GM12878 (cell line): ENCODE measurements at regions not wholly inside any gene's neighbourhood (a gene's known extent, or its start where the extent isn't known, plus 50 kb on each side); places are given as distances from the start of the nearest gene placed in this dataset.

ENCODE experiments used
- ATAC-seq: fragments of 200-7000 bp; cut with Tn5 transposase; 3 replicates; pipeline ENCODE4 v1.9.1; 2020; ENCODE audit warnings: mild to moderate bottlenecking, moderate library complexity
- BruUV-seq: library from RNA; stranded (reverse); fragments of 400-500 nt; replicated peaks from 2 replicates; lab custom pipeline; 2021; lab: Mats Ljungman, UMichigan
- CTCF ChIA-PET: fragments of 300-600 bp; sonication (Branson Sonifier 250); formaldehyde crosslinking; extraction: SDS; loops from one replicate; lab custom pipeline; 2021; ENCODE audit warnings: inconsistent platforms; lab: Yijun Ruan, JAX
- POLR2A ChIA-PET: fragments of 350-600 bp; formaldehyde crosslinking; extraction: SDS; loops from one replicate; lab custom pipeline; 2021; ENCODE audit warnings: inconsistent platforms; lab: Charles Lee
- RAD21 ChIA-PET: fragments of 300-600 bp; sonication (Branson Sonifier 250); formaldehyde crosslinking; loops from one replicate; lab custom pipeline; 2023; ENCODE audit warnings: antibody characterized with exemption; ENCODE audit not compliant: unreplicated experiment; lab: Charles Lee
- SMC1A ChIA-PET: fragments of 300-600 bp; sonication (Branson Sonifier 250); formaldehyde crosslinking; loops from one replicate; lab custom pipeline; 2023; ENCODE audit not compliant: unreplicated experiment, uncharacterized antibody; lab: Charles Lee
- DNase-seq: peaks from one replicate; pipeline ENCODE4 v3.0.0-alpha.2; 2011; ENCODE audit warnings: low read depth, low spot score
- FAIRE-seq: peaks from 3 replicates; lab custom pipeline; 2011; peaks lifted over from hg19 to GRCh38; lab: Jason Lieb, UNC
- H2AFZ ChIP-seq: 2 replicates; pipeline ENCODE4 v1.6.0; 2011; ENCODE audit warnings: low read depth, low read length, control low read depth; ENCODE audit not compliant: control insufficient read depth
- H3K27ac ChIP-seq: 2 replicates; pipeline ENCODE4 v1.5.1; 2011; ENCODE audit warnings: control low read depth; ENCODE audit not compliant: control insufficient read depth, insufficient read depth
- H3K27me3 ChIP-seq, 2 experiments: replicated peaks in 1 of 2; 2 replicates each; pipeline versions ENCODE4 v1.6.0 to v1.6.1; 2011; ENCODE audit warnings: low read length in 1 of 2; ENCODE audit not compliant: control insufficient read depth in 2 of 2, insufficient read depth in 2 of 2
- H3K36me3 ChIP-seq, 2 experiments: 2 replicates each; pipeline ENCODE4 v1.5.1; 2011; ENCODE audit warnings: low read length in 1 of 2; ENCODE audit not compliant: control insufficient read depth in 2 of 2, insufficient read depth in 2 of 2
- H3K4me1 ChIP-seq: 2 replicates; pipeline ENCODE4 v1.6.1; 2011; ENCODE audit warnings: mild to moderate bottlenecking, low read length, moderate library complexity, mixed read lengths; ENCODE audit not compliant: control insufficient read depth, insufficient read depth
- H3K4me2 ChIP-seq: 2 replicates; pipeline ENCODE4 v1.6.0; 2011; ENCODE audit warnings: control low read depth; ENCODE audit not compliant: control insufficient read depth, insufficient read depth
- H3K4me3 ChIP-seq: fragments of 200-600 bp; sonication (generic); 2 replicates; pipeline ENCODE4 v1.5.1; 2016
- H3K79me2 ChIP-seq: 2 replicates; pipeline ENCODE4 v1.6.0; 2011; ENCODE audit warnings: low read length; ENCODE audit not compliant: control insufficient read depth, insufficient read depth
- H3K9ac ChIP-seq: 2 replicates; pipeline ENCODE4 v1.8.0; 2011; ENCODE audit warnings: low read length, control low read depth, mixed read lengths; ENCODE audit not compliant: control insufficient read depth, insufficient read depth
- H3K9me3 ChIP-seq: replicated peaks from 3 replicates; pipeline ENCODE4 v1.5.1; 2011; ENCODE audit warnings: mild to moderate bottlenecking, low read length; ENCODE audit not compliant: control insufficient read depth, insufficient read depth
- H4K20me1 ChIP-seq: 2 replicates; pipeline ENCODE4 v1.6.0; 2011; ENCODE audit not compliant: control insufficient read depth, insufficient read depth
- CBX3 ChIP-seq: fragments of 200-600 bp; sonication (generic); IDR thresholded peaks from 2 replicates; pipeline ENCODE4 v1.6.1; 2016; ENCODE audit warnings: low read depth, borderline replicate concordance
- E4F1 ChIP-seq: fragments of 450-650 bp; IDR thresholded peaks from 2 replicates; pipeline ENCODE4 v1.6.1; 2018; ENCODE audit warnings: borderline replicate concordance, mild to moderate bottlenecking; ENCODE audit not compliant: partially characterized antibody
- EZH2 ChIP-seq: IDR thresholded peaks from 2 replicates; pipeline ENCODE4 v1.6.1; 2012; ENCODE audit warnings: low read depth, mild to moderate bottlenecking, control low read depth, inconsistent platforms, low read length, borderline replicate concordance; ENCODE audit not compliant: control insufficient read depth
- MTA2 ChIP-seq: fragments of 450-650 bp; IDR thresholded peaks from 2 replicates; pipeline ENCODE4 v1.6.1; 2016; ENCODE audit warnings: low read depth, mild to moderate bottlenecking, moderate library complexity
- NFIC ChIP-seq: IDR thresholded peaks from 2 replicates; pipeline ENCODE4 v1.6.1; 2012; ENCODE audit warnings: low read depth, mild to moderate bottlenecking, inconsistent platforms, low read length, moderate library complexity
- NFXL1 ChIP-seq: fragments of 450-650 bp; IDR thresholded peaks from 2 replicates; pipeline ENCODE4 v1.6.1; 2017; ENCODE audit warnings: antibody characterized with exemption, mild to moderate bottlenecking, borderline replicate concordance
- NR2C1 ChIP-seq: fragments of 450-650 bp; IDR thresholded peaks from 2 replicates; pipeline ENCODE4 v1.6.1; 2017; ENCODE audit warnings: antibody characterized with exemption, mild to moderate bottlenecking, moderate library complexity
- PML ChIP-seq: IDR thresholded peaks from 2 replicates; pipeline ENCODE4 v1.6.1; 2012; ENCODE audit warnings: low read length, inconsistent platforms
- RAD21 ChIP-seq: IDR thresholded peaks from 2 replicates; pipeline ENCODE4 v1.6.1; 2011; ENCODE audit warnings: mild to moderate bottlenecking, low read depth, low read length, moderate library complexity; ENCODE audit not compliant: insufficient read depth
- TCF12 ChIP-seq: IDR thresholded peaks from 2 replicates; pipeline ENCODE4 v1.6.1; 2011; ENCODE audit warnings: low read depth, mild to moderate bottlenecking, low read length
- TCF7 ChIP-seq: IDR thresholded peaks from 2 replicates; pipeline ENCODE4 v1.6.1; 2014; ENCODE audit warnings: antibody characterized with exemption, borderline replicate concordance
- ZNF217 ChIP-seq: fragments of 450-650 bp; IDR thresholded peaks from 2 replicates; pipeline ENCODE4 v1.6.1; 2017; ENCODE audit warnings: antibody characterized with exemption, mild to moderate bottlenecking
- ZZZ3 ChIP-seq: IDR thresholded peaks from 2 replicates; pipeline ENCODE4 v1.6.1; 2011; ENCODE audit warnings: low read depth; ENCODE audit not compliant: control insufficient read depth, insufficient read length
- WGBS: methylation state at CpG from one replicate; pipeline ENCODE4 v1.1.6; 2016; ENCODE audit warnings: low lambda C conversion rate; ENCODE audit not compliant: insufficient replicate concordance, insufficient coverage; ENCODE audit errors: missing lambda C conversion rate; 5-methylcytosine and 5-hydroxymethylcytosine counted together
- in situ Hi-C: fragments of 300-500 bp; cut with MboI; formaldehyde crosslinking; loops from 9 replicates; pipeline ENCODE4 v1.14.3; 2018; ENCODE audit warnings: mixed read lengths
- intact Hi-C: fragments of 100-400 bp; cut with micrococcal nuclease; formaldehyde crosslinking; loops from one replicate; pipeline ENCODE4 v1.14.2; 2022; ENCODE audit not compliant: unreplicated experiment
- TF ChIP-seq, protein P1 (sequence below): IDR thresholded peaks from 2 replicates; pipeline ENCODE4 v1.6.1; 2012; ENCODE audit warnings: low read depth, low read length, improper control_type of control experiment
- TF ChIP-seq, protein P2 (sequence below): IDR thresholded peaks from 2 replicates; pipeline ENCODE4 v1.6.1; 2012; ENCODE audit warnings: mild to moderate bottlenecking, low read depth, low read length
- TF ChIP-seq, protein P3 (sequence below): IDR thresholded peaks from 2 replicates; pipeline ENCODE4 v1.6.1; 2012; ENCODE audit warnings: low read depth, low read length, improper control_type of control experiment

DNA sequence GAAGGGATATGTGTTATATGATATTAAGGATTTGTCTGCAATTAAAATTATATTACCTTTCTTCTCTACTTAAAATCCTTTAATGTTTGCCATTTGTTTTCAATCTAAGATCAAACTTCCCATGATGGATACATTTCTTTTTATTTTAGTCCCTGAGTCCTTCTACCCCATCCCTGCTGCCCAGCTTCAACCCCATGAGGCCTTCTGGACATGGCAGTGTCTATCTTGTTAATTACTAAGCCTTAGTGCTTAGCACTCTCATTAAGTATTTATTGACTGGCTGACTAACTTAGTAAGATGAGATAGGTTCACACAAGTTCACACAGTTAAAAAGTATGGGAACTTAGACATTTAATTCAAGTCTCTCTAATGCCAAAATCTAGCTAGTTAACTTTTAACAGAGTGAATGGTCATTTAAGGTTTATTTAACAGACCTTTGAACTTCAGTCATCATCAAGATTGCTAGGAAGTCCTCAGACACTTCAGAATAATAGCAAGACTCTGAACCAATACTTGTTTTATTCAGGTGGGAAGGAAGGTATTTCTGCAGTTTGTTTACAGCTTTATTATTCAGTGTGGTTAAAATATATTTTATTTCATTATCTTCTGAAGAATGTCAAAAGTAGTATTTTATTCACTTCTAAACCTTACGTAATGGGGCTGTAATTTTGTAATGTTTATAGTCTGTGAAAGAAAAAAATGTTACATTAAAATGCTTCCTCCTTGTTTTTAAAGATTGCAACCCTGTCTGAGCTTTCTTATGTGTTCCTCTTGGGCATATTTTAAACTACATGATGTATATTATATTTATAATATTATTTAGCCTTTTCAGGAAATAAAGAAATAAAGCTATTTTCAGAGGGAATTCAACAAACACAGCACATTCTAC, 848.9 kb downstream of the REEP3 start:
- H3K9ac ChIP-seq: no peak overlapping the region
- H3K9me3 ChIP-seq: no peaks in the 10 kb centered on the region
- H2AFZ ChIP-seq: no peak overlapping the region
- no peak overlapping the region for H3K4me3 ChIP-seq
- intact Hi-C loops (no loop called here), in situ Hi-C loops (no loop called here)
- no peak overlapping the region for H3K4me2 ChIP-seq
- DNase-seq (no peak), FAIRE-seq (no peak), ATAC-seq (no peak)
- ChIA-PET POLR2A (no interaction called here), CTCF (interaction anchor here (1.2 kb wide), 1 partner anchor 10 kb away, joined by 4 read pairs; no protein-coding TSS in a partner anchor), RAD21 (no interaction called here), SMC1A (no interaction called here)
- WGBS: 0% methylated on average over 1 of the region's 1 CpG
- no peaks in the 10 kb centered on the region for H3K36me3 ChIP-seq
- no peak overlapping the region for H3K27ac ChIP-seq
- no peaks in the 10 kb centered on the region for H3K79me2 ChIP-seq
- no peaks in the 10 kb centered on the region for H4K20me1 ChIP-seq
- H3K27me3 ChIP-seq: no peaks in the 10 kb centered on the region
- H3K4me1 ChIP-seq: no peaks in the 10 kb centered on the region
- no TSS peak for BruUV-seq
- TF ChIP-seq EZH2 (no peak), TCF12 (no peak), ZZZ3 (no peak), ZNF217 (no peak), RAD21 (no peak), MTA2 (no peak), NFXL1 (no peak), PML (no peak), TCF7 (no peak), NFIC (no peak), NR2C1 (no peak), CBX3 (no peak), E4F1 (no peak)
- TF ChIP-seq, protein P1, sequence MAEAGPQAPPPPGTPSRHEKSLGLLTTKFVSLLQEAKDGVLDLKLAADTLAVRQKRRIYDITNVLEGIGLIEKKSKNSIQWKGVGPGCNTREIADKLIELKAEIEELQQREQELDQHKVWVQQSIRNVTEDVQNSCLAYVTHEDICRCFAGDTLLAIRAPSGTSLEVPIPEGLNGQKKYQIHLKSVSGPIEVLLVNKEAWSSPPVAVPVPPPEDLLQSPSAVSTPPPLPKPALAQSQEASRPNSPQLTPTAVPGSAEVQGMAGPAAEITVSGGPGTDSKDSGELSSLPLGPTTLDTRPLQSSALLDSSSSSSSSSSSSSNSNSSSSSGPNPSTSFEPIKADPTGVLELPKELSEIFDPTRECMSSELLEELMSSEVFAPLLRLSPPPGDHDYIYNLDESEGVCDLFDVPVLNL: no peak
- TF ChIP-seq, protein P2, sequence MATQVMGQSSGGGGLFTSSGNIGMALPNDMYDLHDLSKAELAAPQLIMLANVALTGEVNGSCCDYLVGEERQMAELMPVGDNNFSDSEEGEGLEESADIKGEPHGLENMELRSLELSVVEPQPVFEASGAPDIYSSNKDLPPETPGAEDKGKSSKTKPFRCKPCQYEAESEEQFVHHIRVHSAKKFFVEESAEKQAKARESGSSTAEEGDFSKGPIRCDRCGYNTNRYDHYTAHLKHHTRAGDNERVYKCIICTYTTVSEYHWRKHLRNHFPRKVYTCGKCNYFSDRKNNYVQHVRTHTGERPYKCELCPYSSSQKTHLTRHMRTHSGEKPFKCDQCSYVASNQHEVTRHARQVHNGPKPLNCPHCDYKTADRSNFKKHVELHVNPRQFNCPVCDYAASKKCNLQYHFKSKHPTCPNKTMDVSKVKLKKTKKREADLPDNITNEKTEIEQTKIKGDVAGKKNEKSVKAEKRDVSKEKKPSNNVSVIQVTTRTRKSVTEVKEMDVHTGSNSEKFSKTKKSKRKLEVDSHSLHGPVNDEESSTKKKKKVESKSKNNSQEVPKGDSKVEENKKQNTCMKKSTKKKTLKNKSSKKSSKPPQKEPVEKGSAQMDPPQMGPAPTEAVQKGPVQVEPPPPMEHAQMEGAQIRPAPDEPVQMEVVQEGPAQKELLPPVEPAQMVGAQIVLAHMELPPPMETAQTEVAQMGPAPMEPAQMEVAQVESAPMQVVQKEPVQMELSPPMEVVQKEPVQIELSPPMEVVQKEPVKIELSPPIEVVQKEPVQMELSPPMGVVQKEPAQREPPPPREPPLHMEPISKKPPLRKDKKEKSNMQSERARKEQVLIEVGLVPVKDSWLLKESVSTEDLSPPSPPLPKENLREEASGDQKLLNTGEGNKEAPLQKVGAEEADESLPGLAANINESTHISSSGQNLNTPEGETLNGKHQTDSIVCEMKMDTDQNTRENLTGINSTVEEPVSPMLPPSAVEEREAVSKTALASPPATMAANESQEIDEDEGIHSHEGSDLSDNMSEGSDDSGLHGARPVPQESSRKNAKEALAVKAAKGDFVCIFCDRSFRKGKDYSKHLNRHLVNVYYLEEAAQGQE: no peak
- TF ChIP-seq, protein P3, sequence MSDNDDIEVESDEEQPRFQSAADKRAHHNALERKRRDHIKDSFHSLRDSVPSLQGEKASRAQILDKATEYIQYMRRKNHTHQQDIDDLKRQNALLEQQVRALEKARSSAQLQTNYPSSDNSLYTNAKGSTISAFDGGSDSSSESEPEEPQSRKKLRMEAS: no peak
